NT2/D1 (cell line): ENCODE measurements at regions not wholly inside any gene's neighbourhood (a gene's known extent, or its start where the extent isn't known, plus 50 kb on each side); places are given as distances from the start of the nearest gene placed in this dataset.

Experiments used
- SUZ12 ChIP-seq: IDR thresholded peaks from 2 replicates; pipeline ENCODE4 v1.6.1; 2011; ENCODE audit not compliant: insufficient read length, insufficient read depth; ENCODE audit errors: extremely low read depth
- YY1 ChIP-seq: IDR thresholded peaks from 2 replicates; pipeline ENCODE4 v1.6.1; 2011; ENCODE audit not compliant: insufficient read length, insufficient read depth
- ZNF274 ChIP-seq: IDR thresholded peaks from 2 replicates; pipeline ENCODE4 v1.6.1; 2011; ENCODE audit warnings: mild to moderate bottlenecking, low read depth, low read length

- TF ChIP-seq ZNF274 (no peak), YY1 (no peak), SUZ12 (no peak)
These were observed 75.1 kb upstream of the PTPRK start for GRCh38 chr6:128595544-128595943.
